ENCODE measurements at regions not wholly inside any gene's neighbourhood (a gene's known extent, or its start where the extent isn't known, plus 50 kb on each side); places are given as distances from the start of the nearest gene placed in this dataset.
"Not testable (repeated sequence)": the region's sequence is repeated elsewhere in the genome, so short reads cannot be mapped to it uniquely, and the experiment has no call there.

- Mint-ChIP-seq H3K9me3 (peaks cover 0 to 6% (median 2%) of the 10 kb centered on the region in 7 donors), H3K4me1 (no peaks in the 10 kb centered on the region), H3K27ac (no peak overlapping the region), H3K4me3 (no peak overlapping the region), H3K27me3 (ENCODE audit: low read depth in 3 of 3) (no peaks in the 10 kb centered on the region), H3K36me3 (no peaks in the 10 kb centered on the region)
- H3K4me2 ChIP-seq (replicated peaks; ENCODE audit: extremely low read depth, low read length, poor library complexity, severe bottlenecking), result no peak overlapping the region
- no peaks in the 10 kb centered on the region for H3K27me3 ChIP-seq (ENCODE audit: control insufficient read depth in 2 of 2, insufficient read depth in 2 of 2, low read length in 2 of 2)
- no peaks in the 10 kb centered on the region for H4K20me1 ChIP-seq (ENCODE audit: insufficient read depth, low read length)
- H3K4me3 ChIP-seq (replicated peaks in 1 of 3; ENCODE audit: low read depth in 2 of 3, low read length in 3 of 3), result no peak overlapping the region
- no peak for DNase-seq
- H3K4me1 ChIP-seq (ENCODE audit: control insufficient read depth in 1 of 2, insufficient read depth in 2 of 2, low read length in 2 of 2), result no peaks in the 10 kb centered on the region
- no peaks in the 10 kb centered on the region for H3K79me2 ChIP-seq (ENCODE audit: insufficient read depth, low read length)
- TF ChIP-seq CTCF (IDR thresholded peaks at IDR 0.05), result no peak
- H3K9ac ChIP-seq (ENCODE audit: insufficient read depth, low read length, poor library complexity, severe bottlenecking), result no peak overlapping the region
- H3K27ac ChIP-seq (ENCODE audit: low read depth in 1 of 2, low read length in 2 of 2), result no peak overlapping the region
- no CpG with 5 or more reads among the region's 1 CpG for WGBS (ENCODE audit: insufficient coverage)
- no peaks in the 10 kb centered on the region for H3K36me3 ChIP-seq (replicated peaks in 1 of 2; ENCODE audit: control insufficient read depth in 1 of 2, insufficient read depth in 2 of 2, low read length in 2 of 2)
- H3K9me3 ChIP-seq (replicated peaks in 1 of 2; ENCODE audit: control insufficient read depth in 1 of 2, insufficient read depth in 1 of 2, low read length in 2 of 2), result no peaks in the 10 kb centered on the region
- H2AFZ ChIP-seq (ENCODE audit: insufficient read depth, low read depth, low read length, poor library complexity, severe bottlenecking), result no peak overlapping the region
- intact Hi-C loops (cut with micrococcal nuclease), result no loop called here
Measured at GRCh38 chr4:36609661-36610060, 328.2 kb downstream of the DTHD1 start.

GRCh38 chr4:36610628-36611027, 329.2 kb downstream of the DTHD1 start:
- Histone ChIP-seq H4K20me1 (ENCODE audit: insufficient read depth, low read length) (no peaks in the 10 kb centered on the region), H3K9ac (ENCODE audit: insufficient read depth, low read length, poor library complexity, severe bottlenecking) (no peak overlapping the region), H3K4me3 (replicated peaks in 1 of 3; ENCODE audit: low read depth in 2 of 3, low read length in 3 of 3) (no peak overlapping the region), H2AFZ (ENCODE audit: insufficient read depth, low read depth, low read length, poor library complexity, severe bottlenecking) (no peak overlapping the region), H3K36me3 (replicated peaks in 1 of 2; ENCODE audit: control insufficient read depth in 1 of 2, insufficient read depth in 2 of 2, low read length in 2 of 2) (no peaks in the 10 kb centered on the region), H3K79me2 (ENCODE audit: insufficient read depth, low read length) (no peaks in the 10 kb centered on the region), H3K4me2 (replicated peaks; ENCODE audit: extremely low read depth, low read length, poor library complexity, severe bottlenecking) (no peak overlapping the region), H3K27me3 (ENCODE audit: control insufficient read depth in 2 of 2, insufficient read depth in 2 of 2, low read length in 2 of 2) (no peaks in the 10 kb centered on the region), H3K27ac (ENCODE audit: low read depth in 1 of 2, low read length in 2 of 2) (no peak overlapping the region), H3K4me1 (ENCODE audit: control insufficient read depth in 1 of 2, insufficient read depth in 2 of 2, low read length in 2 of 2) (no peaks in the 10 kb centered on the region), H3K9me3 (replicated peaks in 1 of 2; ENCODE audit: control insufficient read depth in 1 of 2, insufficient read depth in 1 of 2, low read length in 2 of 2) (no peaks in the 10 kb centered on the region)
- Mint-ChIP-seq H3K4me3 (no peak overlapping the region), H3K9me3 (peaks cover 0 to 6% (median 2%) of the 10 kb centered on the region in 7 donors), H3K27me3 (ENCODE audit: low read depth in 3 of 3) (peaks cover 0 to 1% (median 0%) of the 10 kb centered on the region in 3 donors), H3K4me1 (no peaks in the 10 kb centered on the region), H3K27ac (no peak overlapping the region), H3K36me3 (no peaks in the 10 kb centered on the region)
- no CpG with 5 or more reads among the region's 2 CpGs for WGBS (ENCODE audit: insufficient coverage)
- intact Hi-C loops (cut with micrococcal nuclease), result no loop called here
- DNase-seq, result no peak
- TF ChIP-seq CTCF (IDR thresholded peaks at IDR 0.05), result no peak

GRCh38 chr4:36613142-36613541, 331.7 kb downstream of the DTHD1 start:
- H3K4me1 Mint-ChIP-seq; DNase-seq; H3K9me3 ChIP-seq (replicated peaks in 1 of 2; ENCODE audit: control insufficient read depth in 1 of 2, insufficient read depth in 1 of 2, low read length in 2 of 2); H3K27ac ChIP-seq (ENCODE audit: low read depth in 1 of 2, low read length in 2 of 2); H3K27me3 Mint-ChIP-seq (ENCODE audit: low read depth in 3 of 3); H4K20me1 ChIP-seq (ENCODE audit: insufficient read depth, low read length); H3K4me1 ChIP-seq (ENCODE audit: control insufficient read depth in 1 of 2, insufficient read depth in 2 of 2, low read length in 2 of 2); H3K27ac Mint-ChIP-seq; H3K4me3 Mint-ChIP-seq; intact Hi-C loops (cut with micrococcal nuclease); H3K4me2 ChIP-seq (replicated peaks; ENCODE audit: extremely low read depth, low read length, poor library complexity, severe bottlenecking); H3K4me3 ChIP-seq (replicated peaks in 1 of 3; ENCODE audit: low read depth in 2 of 3, low read length in 3 of 3); H3K9ac ChIP-seq (ENCODE audit: insufficient read depth, low read length, poor library complexity, severe bottlenecking); H2AFZ ChIP-seq (ENCODE audit: insufficient read depth, low read depth, low read length, poor library complexity, severe bottlenecking); H3K36me3 ChIP-seq (replicated peaks in 1 of 2; ENCODE audit: control insufficient read depth in 1 of 2, insufficient read depth in 2 of 2, low read length in 2 of 2); H3K9me3 Mint-ChIP-seq; H3K79me2 ChIP-seq (ENCODE audit: insufficient read depth, low read length); H3K36me3 Mint-ChIP-seq; H3K27me3 ChIP-seq (ENCODE audit: control insufficient read depth in 2 of 2, insufficient read depth in 2 of 2, low read length in 2 of 2): not testable (repeated sequence)
- WGBS (ENCODE audit: insufficient coverage), result no CpG with 5 or more reads among the region's 2 CpGs
